GM18951 (cell line): ENCODE measurements at regions not wholly inside any gene's neighbourhood (a gene's known extent, or its start where the extent isn't known, plus 50 kb on each side); places are given as distances from the start of the nearest gene placed in this dataset.
"Not testable (repeated sequence)": the region's sequence is repeated elsewhere in the genome, so short reads cannot be mapped to it uniquely, and the experiment has no call there.

Experiments
- POLR2A ChIP-seq: IDR thresholded peaks from 4 replicates; pipeline ENCODE4 v1.6.1; 2011; ENCODE audit warnings: mild to moderate bottlenecking; ENCODE audit not compliant: insufficient read length, insufficient read depth; ENCODE audit errors: extremely low read depth
- in situ Hi-C: fragments of 300-500 bp; cut with MboI; formaldehyde crosslinking; loops from one replicate; pipeline ENCODE4 v1.12.0; 2022; ENCODE audit warnings: low sequenced_read_pairs, mixed read lengths, inconsistent platforms; ENCODE audit not compliant: unreplicated experiment

DNA sequence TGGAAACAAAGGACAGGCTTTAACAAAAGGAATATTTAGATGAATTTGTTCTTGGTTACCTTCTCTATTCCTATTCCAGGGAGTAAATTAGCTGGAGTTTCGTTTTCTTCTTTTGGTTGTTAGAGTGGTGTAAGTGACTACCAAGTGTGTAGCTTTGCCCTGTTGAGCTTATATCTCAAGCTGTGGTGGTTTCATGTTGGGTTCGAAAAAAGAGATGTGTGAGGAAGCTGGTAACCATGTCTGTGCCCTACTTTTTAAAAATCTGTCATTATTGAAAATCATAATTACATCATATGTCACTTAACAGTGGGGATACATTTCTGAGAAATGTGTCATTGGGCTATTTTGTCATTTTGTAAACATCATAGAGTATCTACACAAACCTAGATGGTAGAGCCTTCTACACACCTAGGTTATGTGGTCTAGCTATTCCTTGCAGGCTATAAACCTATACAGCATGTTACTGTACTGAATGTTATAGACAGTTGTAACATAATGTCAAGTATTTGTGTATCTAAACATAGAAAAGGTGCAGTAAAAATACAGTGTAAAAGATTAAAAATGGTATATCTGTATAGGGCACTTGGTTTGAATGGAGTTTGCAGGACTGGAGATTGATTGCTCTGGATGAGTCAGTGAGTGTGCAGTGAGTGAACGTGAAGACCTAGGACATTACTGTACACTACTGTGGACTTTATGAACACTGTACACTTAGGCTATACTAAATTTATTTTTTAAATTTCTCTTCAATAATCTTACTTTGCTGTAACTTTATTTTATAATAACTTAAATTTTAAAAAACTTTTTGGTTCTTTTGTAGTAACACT lies 90.4 kb downstream of the SEPTIN7 start:
- in situ Hi-C loops = no loop called here
- TF ChIP-seq POLR2A = no peak

DNA sequence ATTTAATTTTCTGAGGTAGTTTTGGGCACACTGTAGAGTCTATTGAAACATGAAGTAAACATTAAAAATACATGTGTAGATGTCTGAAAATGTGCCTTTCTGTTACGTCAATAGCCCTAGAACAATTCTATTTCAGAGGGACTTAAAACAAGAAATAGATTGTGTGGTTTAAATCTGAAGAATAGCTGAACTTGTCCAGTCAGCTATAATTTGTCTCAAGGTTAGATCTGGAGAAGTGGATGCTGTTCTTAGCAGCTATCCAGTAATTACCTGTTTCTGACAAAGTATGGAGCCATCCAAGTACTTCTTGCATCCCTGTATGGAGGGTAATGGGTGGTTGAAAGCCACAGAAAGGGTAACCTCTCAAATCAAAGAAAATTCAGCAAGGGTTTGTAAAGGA lies 92.8 kb downstream of the SEPTIN7 start:
- in situ Hi-C loops = no loop called here
- TF ChIP-seq POLR2A = no peak

DNA sequence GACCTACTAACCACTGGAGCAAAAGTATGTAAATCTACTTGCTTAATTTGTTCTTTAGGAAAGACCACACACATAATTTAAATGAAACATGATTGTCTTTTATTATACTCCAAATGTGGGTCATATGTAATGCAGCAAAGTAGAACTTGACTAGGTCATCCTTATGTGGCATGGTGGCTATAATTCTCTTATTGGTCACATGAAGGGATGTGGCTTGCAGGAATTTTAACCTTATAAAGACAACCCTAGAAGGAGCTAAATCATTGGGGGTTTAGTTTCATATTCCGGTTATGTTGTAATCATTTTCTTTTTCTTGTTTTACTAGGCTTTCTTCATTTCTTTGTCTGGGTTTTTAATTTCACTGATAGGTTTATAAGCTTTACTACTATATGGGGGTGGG lies 93.9 kb downstream of the SEPTIN7 start:
- TF ChIP-seq POLR2A = no peak
- in situ Hi-C loops = no loop called here

DNA sequence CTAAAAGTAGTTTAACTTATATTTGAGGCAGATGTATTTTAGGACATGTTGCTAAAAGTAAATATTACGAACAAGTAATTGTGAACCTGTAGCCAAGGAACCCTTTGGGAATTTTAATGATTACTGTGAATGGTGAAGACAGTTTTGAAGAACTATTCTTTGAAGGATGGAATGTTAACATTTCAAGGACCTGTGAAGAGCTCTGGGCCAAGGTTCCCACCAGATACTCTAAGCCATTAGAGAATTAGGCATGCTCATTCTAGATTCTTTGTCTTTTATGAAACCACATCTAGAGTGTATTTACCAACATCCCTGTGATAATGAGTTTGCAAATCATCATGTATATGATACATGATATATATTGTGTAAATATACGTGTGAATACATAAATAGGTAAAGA lies 99.8 kb downstream of the SEPTIN7 start:
- no peak for TF ChIP-seq POLR2A

DNA sequence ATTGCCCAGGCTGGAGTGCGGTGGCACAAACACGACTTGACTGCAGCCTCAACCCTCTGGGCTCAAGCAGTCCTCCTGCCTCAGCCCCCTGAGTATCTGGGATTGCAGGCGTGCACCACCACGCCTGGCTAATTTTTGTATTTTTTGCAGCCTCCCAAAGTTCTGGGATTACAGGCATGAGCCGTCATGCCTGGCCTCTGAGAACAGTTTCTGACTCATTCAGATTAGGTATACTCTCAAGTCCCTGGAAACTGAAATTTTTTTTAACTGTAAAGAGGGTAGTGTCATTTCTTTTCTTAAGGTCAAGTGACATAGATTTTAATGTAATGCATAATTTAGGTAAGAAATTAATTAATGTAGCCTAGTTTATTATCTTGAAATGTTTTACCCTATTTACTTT lies 104.7 kb downstream of the SEPTIN7 start:
- in situ Hi-C loops = loop anchor here (5.0 kb wide), 1 partner anchor 198 kb away; no protein-coding TSS in a partner anchor

More for the DNA sequence above, 99.8 kb downstream of the SEPTIN7 start:
- in situ Hi-C loops = no loop called here

DNA sequence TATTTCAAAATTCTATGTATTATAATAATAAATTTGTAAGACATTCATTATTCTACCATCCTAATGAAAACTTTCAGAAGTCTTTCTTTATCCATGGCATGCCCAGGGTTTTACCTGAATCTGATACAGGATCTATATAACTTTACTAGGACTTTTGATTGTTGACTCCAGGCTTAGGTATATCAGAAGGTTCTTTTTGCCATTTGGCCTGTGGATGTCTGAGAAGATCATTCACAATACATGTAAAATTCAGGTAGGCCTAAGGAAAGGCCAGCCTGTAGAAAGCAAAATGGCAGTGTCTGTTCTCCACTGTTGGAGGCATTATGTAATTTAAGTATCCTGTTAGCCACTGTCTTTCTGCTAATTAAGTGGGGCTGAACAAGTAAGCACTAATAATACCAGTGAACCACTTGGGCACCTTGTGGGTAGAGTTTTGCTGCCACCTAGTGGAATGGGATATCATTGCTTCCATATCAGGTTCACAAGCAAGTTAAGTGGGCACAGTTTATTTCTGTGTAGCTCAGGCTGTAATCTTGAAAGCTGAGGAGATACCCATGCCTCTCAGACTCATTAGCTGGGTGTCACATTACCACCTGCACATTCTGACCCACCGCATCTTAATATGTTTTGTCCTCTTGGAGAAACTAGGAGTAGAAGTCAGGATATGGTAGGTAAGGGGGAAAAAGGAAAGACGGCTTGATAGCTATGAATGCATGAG lies 105.5 kb downstream of the SEPTIN7 start:
- no peak for TF ChIP-seq POLR2A
- in situ Hi-C loops = loop anchor here (5.0 kb wide), 1 partner anchor 199 kb away; no protein-coding TSS in a partner anchor

More for the DNA sequence above, 104.7 kb downstream of the SEPTIN7 start:
- TF ChIP-seq POLR2A = no peak

DNA sequence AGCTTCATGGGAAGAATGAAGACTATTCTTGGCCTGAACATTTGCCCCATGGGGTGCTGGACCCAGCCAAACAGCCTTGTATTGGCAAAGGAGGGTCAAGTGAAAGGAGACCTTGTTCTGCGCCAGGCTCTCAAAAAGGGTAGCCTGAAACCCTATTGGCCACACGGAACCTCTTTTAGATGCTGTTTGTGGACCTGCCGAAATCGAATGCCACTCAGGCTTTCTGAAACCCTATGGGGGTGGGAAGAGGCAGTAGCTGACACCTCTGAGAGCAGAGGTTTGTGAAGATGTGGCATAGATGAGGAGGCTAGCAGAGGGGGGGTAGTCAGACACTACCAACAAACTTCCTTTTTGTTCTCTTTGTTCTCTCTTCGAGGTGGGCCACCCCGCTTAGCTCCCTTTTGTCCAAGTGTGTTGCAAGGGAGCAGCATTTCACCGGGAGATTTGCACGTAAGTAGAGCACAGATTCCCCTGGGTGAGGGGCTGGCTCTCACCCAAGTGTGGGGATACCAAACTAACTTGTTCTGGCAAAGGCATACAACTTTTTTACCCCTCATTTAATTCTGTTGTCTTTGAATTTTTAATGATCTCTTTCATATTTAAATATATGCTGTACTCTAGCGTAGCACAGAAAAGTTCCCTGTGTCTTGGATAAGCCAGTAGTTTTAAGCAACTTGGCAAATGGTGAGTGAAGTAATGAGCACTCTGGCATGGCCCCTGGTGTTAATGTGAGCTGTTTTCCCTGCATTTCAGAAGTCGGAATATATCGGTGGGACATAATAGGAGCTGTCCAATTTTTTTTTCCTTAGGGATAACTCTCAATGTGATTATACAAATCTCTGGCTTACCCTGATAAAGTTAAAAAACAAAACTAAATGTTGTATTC lies 107.7 kb downstream of the SEPTIN7 start:
- no peak for TF ChIP-seq POLR2A
- in situ Hi-C loops = loop anchor here (5.0 kb wide), 1 partner anchor 201 kb away; no protein-coding TSS in a partner anchor

DNA sequence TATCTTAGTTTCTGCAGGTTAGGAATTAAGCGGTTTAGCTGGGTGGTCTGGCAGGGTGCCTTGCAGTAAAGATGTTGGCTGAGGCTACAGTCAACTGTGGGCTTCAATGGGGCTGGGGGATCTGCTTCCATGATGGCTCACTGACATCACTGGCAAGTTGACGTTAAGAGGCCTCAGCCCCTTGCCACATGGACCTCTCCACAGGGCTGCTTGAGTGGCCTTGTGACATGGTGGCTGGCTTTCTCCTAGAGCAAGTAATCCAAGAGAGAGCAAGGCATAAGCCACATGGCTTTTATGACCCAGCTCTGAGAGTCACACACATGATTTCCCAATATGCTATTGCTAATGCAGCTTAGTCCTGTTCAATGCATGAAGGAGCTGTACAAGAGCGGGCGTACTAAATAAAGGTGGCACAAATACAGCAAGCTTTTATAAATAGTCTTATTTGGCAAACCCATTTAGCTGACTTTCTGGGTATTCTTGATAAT lies 109.1 kb downstream of the SEPTIN7 start:
- no peak for TF ChIP-seq POLR2A
- in situ Hi-C loops = loop anchor here (5.0 kb wide), 1 partner anchor 203 kb away; no protein-coding TSS in a partner anchor

DNA sequence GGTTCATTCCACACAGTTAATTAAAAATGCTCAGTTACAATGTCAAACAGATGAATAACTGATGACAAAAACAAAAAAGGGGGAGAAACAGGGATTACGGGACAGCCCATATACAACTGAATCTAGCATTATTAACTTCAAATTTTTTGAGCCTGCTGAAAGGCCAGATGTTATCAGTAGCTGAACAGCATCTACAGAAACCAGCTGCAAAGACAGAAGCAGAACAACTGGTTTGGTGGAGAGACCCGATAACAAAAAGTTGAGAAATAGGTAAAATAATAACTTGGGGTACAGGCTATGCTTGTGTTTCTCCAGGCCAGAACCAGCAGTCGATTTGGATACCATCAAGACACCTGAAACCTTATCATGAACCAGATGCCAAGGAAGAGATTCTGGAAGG lies 109.8 kb downstream of the SEPTIN7 start:
- in situ Hi-C loops = not testable (repeated sequence)

DNA sequence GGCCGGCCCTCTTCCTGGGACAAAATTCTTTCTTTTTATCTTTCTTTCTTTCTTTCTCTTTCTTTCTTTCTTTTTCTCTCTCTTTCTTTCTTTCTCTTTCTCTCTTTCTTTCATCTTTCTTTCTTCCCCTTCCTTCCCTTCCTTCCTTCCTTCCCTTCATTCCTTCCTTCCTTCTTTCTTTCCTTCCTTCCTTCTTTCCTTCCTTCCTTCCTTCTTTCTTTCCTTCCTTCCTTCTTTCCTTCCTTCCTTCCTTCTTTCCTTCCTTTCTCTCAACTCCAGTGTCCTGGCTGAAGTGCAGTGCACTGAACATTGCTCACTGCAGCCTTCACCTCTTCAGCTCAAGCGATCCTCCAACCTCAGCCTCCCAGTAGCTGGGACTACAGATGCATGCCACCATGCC lies 112.5 kb downstream of the SEPTIN7 start:
- in situ Hi-C loops = not testable (repeated sequence)

DNA sequence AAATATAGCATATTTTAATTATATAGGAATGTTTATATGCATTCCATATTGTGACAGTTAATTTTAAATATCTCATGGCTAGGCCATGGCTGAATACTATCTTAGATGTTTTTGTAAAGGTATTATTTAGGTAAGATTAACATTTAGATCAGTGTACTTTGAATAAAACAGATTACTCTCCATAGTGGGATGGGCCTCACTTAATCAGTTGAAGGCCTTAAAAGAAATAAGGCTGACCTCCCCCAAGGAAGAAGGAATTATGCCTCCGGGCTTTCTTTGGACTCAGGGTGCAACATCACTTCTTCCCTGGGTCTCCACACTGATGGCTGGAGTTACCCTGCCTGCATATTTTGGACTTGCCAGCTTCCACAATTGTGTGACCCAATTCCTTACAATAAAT lies 113.4 kb downstream of the SEPTIN7 start:
- in situ Hi-C loops = not testable (repeated sequence)

DNA sequence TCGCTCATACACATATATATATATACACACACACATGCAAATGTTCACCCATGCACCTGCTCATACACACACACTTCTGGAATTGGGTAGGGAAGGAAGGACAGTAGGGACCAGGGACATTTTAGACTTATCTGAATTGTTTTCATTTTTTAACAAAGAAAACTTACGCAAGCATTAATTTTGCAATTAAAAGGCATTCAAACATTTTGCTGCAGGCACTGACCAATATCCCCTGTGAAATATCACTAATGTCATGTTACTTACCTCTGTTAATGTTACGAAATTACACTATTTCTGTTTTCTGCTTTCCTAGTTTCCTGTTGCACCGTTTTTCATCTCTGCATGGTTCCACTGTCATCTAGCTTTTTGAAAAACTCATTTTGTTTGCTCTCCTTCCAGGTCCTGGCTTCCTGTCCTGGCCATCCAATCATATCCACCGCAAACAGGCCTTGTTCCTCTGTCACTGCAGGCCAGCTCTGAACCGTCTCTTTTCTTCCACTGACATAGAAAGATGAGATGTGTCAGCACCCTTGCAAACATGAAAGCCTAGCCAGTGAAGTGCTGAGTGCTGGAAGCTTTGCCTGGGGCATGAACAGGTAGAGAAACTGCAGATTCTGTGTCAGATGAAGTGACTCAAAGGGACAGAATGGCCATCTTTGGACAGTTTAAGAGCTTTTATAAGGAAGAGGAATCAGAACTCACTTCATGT lies 114.5 kb downstream of the SEPTIN7 start:
- in situ Hi-C loops = not testable (repeated sequence)

DNA sequence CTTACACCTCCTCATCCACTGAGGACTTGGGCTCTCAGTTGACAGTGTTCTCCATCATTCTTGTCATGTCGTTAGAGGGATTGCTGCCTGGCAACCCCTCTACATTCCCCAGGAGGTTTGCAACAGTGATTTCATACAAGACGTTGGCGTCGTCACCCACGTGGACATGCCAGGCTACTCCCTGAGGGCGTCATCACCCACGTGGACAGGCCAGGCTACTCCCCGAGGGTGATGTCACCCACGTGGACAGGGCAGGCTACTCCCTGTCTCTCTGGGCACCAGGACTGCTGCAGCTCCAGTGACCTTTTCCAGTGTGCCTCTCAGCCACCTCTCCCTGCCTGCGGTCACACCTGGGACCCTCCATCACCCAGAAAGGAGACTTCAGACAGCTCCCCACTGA lies 117.4 kb downstream of the SEPTIN7 start:
- in situ Hi-C loops = not testable (repeated sequence)

DNA sequence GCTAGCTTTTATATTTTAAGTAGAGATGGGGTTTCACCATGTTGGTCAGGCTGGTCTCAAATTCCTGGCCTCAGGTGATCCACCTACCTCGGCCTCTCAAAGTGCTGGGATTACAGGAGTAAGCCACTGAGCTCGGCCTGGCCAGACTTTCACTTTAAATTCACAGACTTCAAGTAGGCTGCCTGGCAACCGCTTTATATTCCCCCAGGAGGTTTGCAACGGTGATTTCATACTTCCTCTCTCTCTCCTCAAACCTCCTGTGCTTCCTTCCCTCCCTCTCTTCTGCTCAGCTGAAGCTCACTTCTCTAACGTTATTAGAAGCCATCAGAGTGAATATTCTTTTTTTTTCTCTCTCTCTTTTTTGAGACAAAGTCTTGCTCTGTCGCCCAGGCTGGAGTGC lies 118.8 kb downstream of the SEPTIN7 start:
- in situ Hi-C loops = loop anchor here (10.0 kb wide), 1 partner anchor 55 kb away; no protein-coding TSS in a partner anchor

DNA sequence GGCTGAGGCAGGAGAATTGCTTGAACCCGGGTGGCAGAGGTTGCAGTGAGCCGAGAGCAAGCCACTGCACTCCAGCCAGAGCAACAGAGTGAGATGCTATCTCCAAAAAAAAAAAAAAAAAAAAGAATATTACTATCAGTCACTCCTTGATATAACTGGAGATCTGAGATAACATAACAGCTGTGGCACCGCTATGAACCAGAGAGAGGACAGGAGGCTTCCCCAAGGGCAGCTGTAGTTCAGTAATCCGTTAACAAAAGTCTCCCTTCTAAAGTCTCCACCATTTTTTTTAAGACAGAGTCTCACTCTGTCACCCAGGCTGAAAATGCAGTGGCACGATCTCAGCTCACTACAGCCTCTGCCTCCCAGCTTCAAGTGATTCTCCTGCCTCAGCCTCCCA lies 120.5 kb downstream of the SEPTIN7 start:
- in situ Hi-C loops = loop anchor here (10.0 kb wide), 1 partner anchor 53 kb away; no protein-coding TSS in a partner anchor

DNA sequence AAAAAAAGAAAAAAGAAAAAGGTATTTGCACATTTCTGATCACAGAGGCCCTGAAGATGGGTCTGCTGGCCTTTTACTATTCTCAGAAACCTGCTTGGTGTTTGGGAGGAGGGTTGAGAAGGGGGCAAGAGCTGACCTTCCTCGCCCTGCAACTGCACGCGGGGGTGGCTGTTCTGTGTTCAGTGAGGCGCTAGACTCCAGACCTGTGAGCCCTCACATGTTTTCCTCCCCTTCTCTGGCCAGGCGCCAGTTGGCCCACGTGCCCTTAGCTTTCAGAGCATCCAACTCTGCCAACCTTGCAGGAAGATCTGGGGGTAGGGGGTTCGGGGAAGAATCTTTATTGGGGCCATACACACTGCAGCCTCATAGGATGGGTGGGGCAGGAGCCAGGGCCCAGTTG lies 123.8 kb downstream of the SEPTIN7 start:
- in situ Hi-C loops = loop anchor here (10.0 kb wide), 1 partner anchor 50 kb away; no protein-coding TSS in a partner anchor

DNA sequence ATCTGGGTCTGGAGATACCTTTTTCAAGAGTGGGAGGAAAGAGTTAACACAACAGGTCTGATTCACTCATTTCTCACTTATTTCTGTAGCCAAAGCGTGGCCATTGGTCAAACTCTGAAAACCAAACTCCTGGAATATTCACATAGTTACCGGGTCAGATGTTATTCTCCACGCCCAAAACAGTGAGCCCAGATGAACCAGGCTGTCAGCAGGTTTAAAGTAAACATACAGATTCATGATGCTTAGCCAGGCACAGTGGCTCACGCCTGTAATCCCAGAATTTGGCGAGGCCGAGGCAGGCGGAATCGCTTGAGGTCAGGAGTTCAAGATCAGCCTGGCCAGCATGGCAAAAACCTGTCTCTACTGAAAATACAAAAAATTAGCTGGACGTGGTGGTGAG lies 126.1 kb downstream of the SEPTIN7 start:
- in situ Hi-C loops = loop anchor here (10.0 kb wide), 1 partner anchor 48 kb away; no protein-coding TSS in a partner anchor

DNA sequence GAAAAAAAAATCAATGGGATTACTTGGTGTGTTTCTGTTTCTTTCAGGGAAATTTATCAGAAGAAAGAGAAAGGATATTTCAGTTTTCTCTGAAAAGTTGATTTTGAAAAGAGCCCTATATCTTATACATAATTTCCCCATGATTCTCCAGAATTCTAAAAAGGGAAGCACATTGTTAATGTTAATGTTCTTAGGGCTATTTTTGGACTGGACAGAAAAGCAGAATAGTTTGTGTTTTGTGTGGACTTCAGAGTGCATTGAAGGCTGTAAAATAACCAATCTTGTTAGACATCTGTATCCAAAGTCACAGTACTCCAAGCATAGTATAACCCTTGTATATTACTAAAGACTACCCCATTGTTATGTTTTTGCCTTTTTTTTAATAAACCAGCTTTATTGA lies 130.3 kb downstream of the SEPTIN7 start:
- in situ Hi-C loops = not testable (repeated sequence)
